Activated B cell treated with CpG ODN at 0.5 μM for 24 hours (primary cell): ENCODE measurements at regions not wholly inside any gene's neighbourhood (a gene's known extent, or its start where the extent isn't known, plus 50 kb on each side); places are given as distances from the start of the nearest gene placed in this dataset.
A peak's percentile ranks its signal among the peaks of the same experiment; 100 is the strongest.

Experiments
- ATAC-seq: fragments of 200-7000 bp; cut with Tn5 transposase; one replicate; pipeline ENCODE4 v1.10.0; 2021; ENCODE audit warnings: low read depth, mild to moderate bottlenecking, moderate library complexity
- CTCF ChIA-PET: fragments of 350-600 bp; sonication (Branson Sonifier 250); formaldehyde crosslinking; loops from one replicate; lab custom pipeline; 2021; ENCODE audit warnings: antibody characterized with exemption; lab: Charles Lee
- POLR2A ChIA-PET: fragments of 350-600 bp; sonication (Branson Sonifier 250); formaldehyde crosslinking; loops from one replicate; lab custom pipeline; 2021; ENCODE audit warnings: antibody characterized with exemption; lab: Charles Lee
- DNase-seq: peaks from one replicate; pipeline ENCODE4 v3.0.0; 2022
- H3K27ac Mint-ChIP-seq: one replicate; pipeline ENCODE4 v1.8.0; 2020; ENCODE audit warnings: mixed read lengths
- H3K27me3 Mint-ChIP-seq: one replicate; pipeline ENCODE4 v1.8.0; 2021; ENCODE audit warnings: mixed read lengths
- H3K36me3 Mint-ChIP-seq: one replicate; pipeline ENCODE4 v1.8.0; 2021; ENCODE audit warnings: low read depth, mixed read lengths
- H3K4me1 Mint-ChIP-seq: one replicate; pipeline ENCODE4 v1.8.0; 2021; ENCODE audit warnings: mixed read lengths
- H3K4me3 Mint-ChIP-seq: one replicate; pipeline ENCODE4 v1.8.0; 2020; ENCODE audit warnings: mild to moderate bottlenecking, mixed read lengths
- H3K9me3 Mint-ChIP-seq: one replicate; pipeline ENCODE4 v1.8.0; 2020; ENCODE audit warnings: mixed read lengths
- CTCF ChIP-seq: fragments of 200-600 bp; IDR thresholded peaks from one replicate; pipeline ENCODE4 v1.8.0; 2022; ENCODE audit warnings: antibody characterized with exemption, mild to moderate bottlenecking
- intact Hi-C: fragments of 100-400 bp; cut with micrococcal nuclease; formaldehyde crosslinking; loops from one replicate; pipeline ENCODE4 v1.15.1; 2024

GRCh38 chr1:219460081-219460895 lies 152.6 kb downstream of the ZC3H11B start:
- intact Hi-C loops: no loop called here
- DNase-seq (no peak), ATAC-seq (no peak)
- H3K36me3 Mint-ChIP-seq: no peaks in the 10 kb centered on the region
- H3K4me3 Mint-ChIP-seq: peak overlapping the region; percentile 0
- peaks cover 40% of the 10 kb centered on the region for H3K4me1 Mint-ChIP-seq
- POLR2A ChIA-PET: no interaction called here
- H3K27me3 Mint-ChIP-seq: no peaks in the 10 kb centered on the region
- TF ChIP-seq CTCF: no peak
- CTCF ChIA-PET: no interaction called here
- H3K9me3 Mint-ChIP-seq: no peaks in the 10 kb centered on the region
- peak overlapping the region; percentile 14 for H3K27ac Mint-ChIP-seq

GRCh38 chr1:219459351-219460080 lies 153.4 kb downstream of the ZC3H11B start:
- Mint-ChIP-seq H3K27ac (peak overlapping the region; percentile 20), H3K4me3 (no peak overlapping the region)

GRCh38 chr1:219446288-219446687 lies 166.6 kb downstream of the ZC3H11B start:
- ChIA-PET POLR2A (no interaction called here), CTCF (no interaction called here)
- DNase-seq: no peak
- Mint-ChIP-seq H3K27ac (no peak overlapping the region), H3K4me3 (no peak overlapping the region), H3K4me1 (no peaks in the 10 kb centered on the region), H3K9me3 (no peaks in the 10 kb centered on the region), H3K36me3 (no peaks in the 10 kb centered on the region), H3K27me3 (no peaks in the 10 kb centered on the region)
- ATAC-seq: no peak
- no peak for TF ChIP-seq CTCF
- intact Hi-C loops: no loop called here

More at GRCh38 chr1:219459351-219460080, 153.4 kb downstream of the ZC3H11B start:
- no peaks in the 10 kb centered on the region for H3K9me3 Mint-ChIP-seq
- peaks cover 2% of the 10 kb centered on the region for H3K27me3 Mint-ChIP-seq
- H3K4me1 Mint-ChIP-seq: peaks cover 40% of the 10 kb centered on the region
- intact Hi-C loops: no loop called here
- POLR2A ChIA-PET: no interaction called here
- TF ChIP-seq CTCF: no peak
- DNase-seq (no peak), ATAC-seq (no peak)
- CTCF ChIA-PET: no interaction called here
- H3K36me3 Mint-ChIP-seq: no peaks in the 10 kb centered on the region

- ChIA-PET POLR2A (no interaction called here), CTCF (no interaction called here)
- intact Hi-C loops: no loop called here
- H3K27ac Mint-ChIP-seq: no peak overlapping the region
- DNase-seq (no peak), ATAC-seq (no peak)
- TF ChIP-seq CTCF: no peak
- H3K27me3 Mint-ChIP-seq: no peaks in the 10 kb centered on the region
- H3K4me3 Mint-ChIP-seq: no peak overlapping the region
- no peaks in the 10 kb centered on the region for H3K9me3 Mint-ChIP-seq
- no peaks in the 10 kb centered on the region for H3K4me1 Mint-ChIP-seq
- H3K36me3 Mint-ChIP-seq: no peaks in the 10 kb centered on the region
Measured at GRCh38 chr1:219445864-219446263, 167.0 kb downstream of the ZC3H11B start.

- intact Hi-C loops: no loop called here
- no peak overlapping the region for H3K4me3 Mint-ChIP-seq
- no peak for ATAC-seq
- no peaks in the 10 kb centered on the region for H3K36me3 Mint-ChIP-seq
- ChIA-PET POLR2A (no interaction called here), CTCF (no interaction called here)
- no peaks in the 10 kb centered on the region for H3K4me1 Mint-ChIP-seq
- no peak for TF ChIP-seq CTCF
- H3K9me3 Mint-ChIP-seq: no peaks in the 10 kb centered on the region
- H3K27ac Mint-ChIP-seq: no peak overlapping the region
- no peak for DNase-seq
- no peaks in the 10 kb centered on the region for H3K27me3 Mint-ChIP-seq
Measured at GRCh38 chr1:219444474-219444873, 168.4 kb downstream of the ZC3H11B start.
